ENCODE measurements at regions not wholly inside any gene's neighbourhood (a gene's known extent, or its start where the extent isn't known, plus 50 kb on each side); places are given as distances from the start of the nearest gene placed in this dataset.
A peak's percentile ranks its signal among the peaks of the same experiment; 100 is the strongest.

DNA sequence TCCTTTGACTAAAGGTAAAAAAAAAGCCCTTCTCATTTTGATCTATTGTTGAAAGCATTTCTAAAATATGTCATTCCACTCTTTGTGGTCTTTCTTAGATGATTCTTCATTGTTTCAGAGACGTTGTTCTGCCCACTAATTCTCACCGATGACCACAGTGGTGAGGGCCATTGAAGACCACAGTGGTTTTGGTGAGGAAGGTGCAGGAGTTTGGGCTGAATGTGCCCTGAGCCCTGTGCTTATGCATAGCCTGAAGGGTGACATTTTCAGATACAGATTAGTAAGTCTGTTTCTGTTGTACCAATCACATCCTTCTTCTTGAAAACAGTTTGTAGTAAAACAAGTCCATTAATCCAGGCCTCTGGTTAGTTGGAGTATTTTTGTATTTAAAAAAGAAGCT is 251.3 kb upstream of the ATP5MC3 start:
- TF ChIP-seq EZH2 (IDR thresholded peaks at IDR 0.05; ENCODE audit: insufficient read depth, low read length): no peak
- TF ChIP-seq, protein P1, sequence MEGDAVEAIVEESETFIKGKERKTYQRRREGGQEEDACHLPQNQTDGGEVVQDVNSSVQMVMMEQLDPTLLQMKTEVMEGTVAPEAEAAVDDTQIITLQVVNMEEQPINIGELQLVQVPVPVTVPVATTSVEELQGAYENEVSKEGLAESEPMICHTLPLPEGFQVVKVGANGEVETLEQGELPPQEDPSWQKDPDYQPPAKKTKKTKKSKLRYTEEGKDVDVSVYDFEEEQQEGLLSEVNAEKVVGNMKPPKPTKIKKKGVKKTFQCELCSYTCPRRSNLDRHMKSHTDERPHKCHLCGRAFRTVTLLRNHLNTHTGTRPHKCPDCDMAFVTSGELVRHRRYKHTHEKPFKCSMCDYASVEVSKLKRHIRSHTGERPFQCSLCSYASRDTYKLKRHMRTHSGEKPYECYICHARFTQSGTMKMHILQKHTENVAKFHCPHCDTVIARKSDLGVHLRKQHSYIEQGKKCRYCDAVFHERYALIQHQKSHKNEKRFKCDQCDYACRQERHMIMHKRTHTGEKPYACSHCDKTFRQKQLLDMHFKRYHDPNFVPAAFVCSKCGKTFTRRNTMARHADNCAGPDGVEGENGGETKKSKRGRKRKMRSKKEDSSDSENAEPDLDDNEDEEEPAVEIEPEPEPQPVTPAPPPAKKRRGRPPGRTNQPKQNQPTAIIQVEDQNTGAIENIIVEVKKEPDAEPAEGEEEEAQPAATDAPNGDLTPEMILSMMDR (IDR thresholded peaks at IDR 0.05; ENCODE audit: insufficient read depth, low read depth, low read length): no peak
- Histone ChIP-seq H3K36me3 (ENCODE audit: insufficient read depth, low read length) (no peaks in the 10 kb centered on the region), H3K27ac (ENCODE audit: low read depth, low read length) (no peak overlapping the region), H3K27me3 (ENCODE audit: insufficient read depth, low read length) (no peaks in the 10 kb centered on the region), H3K4me3 (ENCODE audit: insufficient read depth, low read depth, low read length) (no peak overlapping the region), H3K4me1 (ENCODE audit: insufficient read depth, low read length) (no peaks in the 10 kb centered on the region), H2AFZ (ENCODE audit: low read depth, low read length) (no peak overlapping the region), H3K9me3 (ENCODE audit: insufficient read depth, low read depth, low read length) (no peaks in the 10 kb centered on the region), H3K9ac (ENCODE audit: low read length) (no peak overlapping the region), H4K20me1 (ENCODE audit: insufficient read depth, low read length) (no peaks in the 10 kb centered on the region), H3K79me2 (ENCODE audit: insufficient read depth, low read length) (no peaks in the 10 kb centered on the region), H3K4me2 (ENCODE audit: low read length) (no peak overlapping the region)
- Mint-ChIP-seq H3K9me3 (ENCODE audit: unreplicated experiment) (no peaks in the 10 kb centered on the region), H3K27me3 (ENCODE audit: low read depth, unreplicated experiment) (no peaks in the 10 kb centered on the region), H3K4me3 (ENCODE audit: unreplicated experiment) (no peak overlapping the region), H3K27ac (ENCODE audit: unreplicated experiment) (no peak overlapping the region), H3K36me3 (ENCODE audit: low read depth, unreplicated experiment) (no peaks in the 10 kb centered on the region), H3K4me1 (ENCODE audit: low read depth, unreplicated experiment) (peaks cover 11% of the 10 kb centered on the region)
- DNase-seq (ENCODE audit: low read depth): no peak
- no peak for FAIRE-seq

DNA sequence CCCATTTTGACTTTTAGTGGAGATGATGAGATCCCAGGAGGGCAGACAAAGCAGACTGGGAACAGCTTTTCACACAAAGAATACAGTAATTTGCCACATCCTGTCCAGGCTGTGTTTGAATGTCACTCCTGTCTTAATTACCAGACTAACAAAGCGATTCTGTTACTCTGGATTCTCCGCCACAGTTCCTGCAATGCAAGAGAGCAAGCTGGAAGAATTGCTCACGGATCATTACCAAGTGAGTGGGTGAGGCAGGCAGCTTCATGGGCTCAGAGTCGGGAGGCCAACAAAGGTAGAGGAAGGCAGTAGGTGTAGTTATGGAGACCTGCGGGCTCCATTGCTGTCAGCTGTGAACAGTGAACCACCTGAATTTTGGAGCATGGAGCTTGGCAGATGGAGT is 250.5 kb upstream of the ATP5MC3 start:
- H3K79me2 ChIP-seq (ENCODE audit: insufficient read depth, low read length): no peaks in the 10 kb centered on the region
- H3K4me2 ChIP-seq (ENCODE audit: low read length): no peak overlapping the region
- no peak overlapping the region for H3K27ac ChIP-seq (ENCODE audit: low read depth, low read length)
- H3K9ac ChIP-seq (ENCODE audit: low read length): no peak overlapping the region
- peak overlapping the region; percentile 34 for H2AFZ ChIP-seq (ENCODE audit: low read depth, low read length)
- no peaks in the 10 kb centered on the region for H3K27me3 Mint-ChIP-seq (ENCODE audit: low read depth, unreplicated experiment)
- FAIRE-seq (no peak), DNase-seq (ENCODE audit: low read depth) (no peak)
- no peak overlapping the region for H3K4me3 Mint-ChIP-seq (ENCODE audit: unreplicated experiment)
- no peak overlapping the region for H3K27ac Mint-ChIP-seq (ENCODE audit: unreplicated experiment)
- no peaks in the 10 kb centered on the region for H3K36me3 Mint-ChIP-seq (ENCODE audit: low read depth, unreplicated experiment)
- H3K9me3 ChIP-seq (ENCODE audit: insufficient read depth, low read depth, low read length): no peaks in the 10 kb centered on the region
- TF ChIP-seq EZH2 (IDR thresholded peaks at IDR 0.05; ENCODE audit: insufficient read depth, low read length): no peak
- TF ChIP-seq, protein P1 (IDR thresholded peaks at IDR 0.05; ENCODE audit: insufficient read depth, low read depth, low read length): no peak
- no peaks in the 10 kb centered on the region for H3K27me3 ChIP-seq (ENCODE audit: insufficient read depth, low read length)
- H3K9me3 Mint-ChIP-seq (ENCODE audit: unreplicated experiment): no peaks in the 10 kb centered on the region
- H3K4me1 Mint-ChIP-seq (ENCODE audit: low read depth, unreplicated experiment): peaks cover 11% of the 10 kb centered on the region
- no peaks in the 10 kb centered on the region for H3K36me3 ChIP-seq (ENCODE audit: insufficient read depth, low read length)
- H3K4me3 ChIP-seq (ENCODE audit: insufficient read depth, low read depth, low read length): no peak overlapping the region
- H4K20me1 ChIP-seq (ENCODE audit: insufficient read depth, low read length): no peaks in the 10 kb centered on the region
- H3K4me1 ChIP-seq (ENCODE audit: insufficient read depth, low read length): no peaks in the 10 kb centered on the region

DNA sequence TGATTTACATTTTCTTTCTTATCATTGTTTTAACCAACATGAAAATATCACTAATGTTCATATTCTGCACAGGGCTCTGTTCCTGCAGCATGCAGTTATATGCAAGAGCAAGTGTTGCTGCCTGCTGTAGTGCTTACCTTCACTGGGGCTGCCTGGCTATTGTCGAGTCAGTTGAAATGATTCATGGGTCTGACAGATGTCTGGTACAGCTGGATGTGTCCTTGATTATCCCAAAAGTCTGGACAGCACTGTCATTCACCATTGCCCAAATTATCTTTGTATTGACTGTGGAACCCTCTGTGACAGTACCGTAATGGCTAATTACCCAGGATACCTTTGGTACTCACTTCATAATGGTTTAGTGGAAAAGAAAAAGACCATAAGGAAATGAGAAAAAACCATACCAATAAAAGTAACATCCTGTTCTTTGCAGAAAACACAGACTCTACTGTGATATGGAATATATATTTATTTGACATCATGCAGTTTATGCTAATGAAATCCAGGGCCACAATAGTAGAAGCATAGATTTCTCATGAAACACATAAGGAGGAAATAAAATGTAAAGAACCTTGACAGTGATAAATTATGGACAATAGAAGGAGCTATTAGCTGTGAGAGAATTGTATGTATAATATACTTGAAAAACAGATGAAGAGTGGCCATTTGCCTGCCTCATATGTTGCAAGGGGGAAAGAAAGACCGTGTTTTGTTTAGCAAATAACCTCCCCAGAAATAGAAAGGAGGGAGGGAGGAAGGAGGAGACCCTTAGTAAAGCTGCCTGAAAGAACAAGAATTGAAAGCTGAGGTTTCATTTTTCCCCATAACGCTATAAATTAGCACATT is 249.8 kb upstream of the ATP5MC3 start:
- H3K4me1 ChIP-seq (ENCODE audit: insufficient read depth, low read length): no peaks in the 10 kb centered on the region
- H3K27ac ChIP-seq (ENCODE audit: low read depth, low read length): no peak overlapping the region
- Mint-ChIP-seq H3K27ac (ENCODE audit: unreplicated experiment) (no peak overlapping the region), H3K9me3 (ENCODE audit: unreplicated experiment) (no peaks in the 10 kb centered on the region), H3K27me3 (ENCODE audit: low read depth, unreplicated experiment) (no peaks in the 10 kb centered on the region), H3K4me1 (ENCODE audit: low read depth, unreplicated experiment) (peaks cover 11% of the 10 kb centered on the region), H3K4me3 (ENCODE audit: unreplicated experiment) (no peak overlapping the region), H3K36me3 (ENCODE audit: low read depth, unreplicated experiment) (no peaks in the 10 kb centered on the region)
- H4K20me1 ChIP-seq (ENCODE audit: insufficient read depth, low read length): no peaks in the 10 kb centered on the region
- H3K79me2 ChIP-seq (ENCODE audit: insufficient read depth, low read length): no peaks in the 10 kb centered on the region
- H3K27me3 ChIP-seq (ENCODE audit: insufficient read depth, low read length): no peaks in the 10 kb centered on the region
- DNase-seq (ENCODE audit: low read depth) (no peak), FAIRE-seq (no peak)
- TF ChIP-seq EZH2 (IDR thresholded peaks at IDR 0.05; ENCODE audit: insufficient read depth, low read length): no peak
- TF ChIP-seq, protein P1 (IDR thresholded peaks at IDR 0.05; ENCODE audit: insufficient read depth, low read depth, low read length): no peak
- H3K36me3 ChIP-seq (ENCODE audit: insufficient read depth, low read length): no peaks in the 10 kb centered on the region
- H3K4me3 ChIP-seq (ENCODE audit: insufficient read depth, low read depth, low read length): no peak overlapping the region
- no peak overlapping the region for H3K9ac ChIP-seq (ENCODE audit: low read length)
- H3K4me2 ChIP-seq (ENCODE audit: low read length): no peak overlapping the region
- no peak overlapping the region for H2AFZ ChIP-seq (ENCODE audit: low read depth, low read length)
- H3K9me3 ChIP-seq (ENCODE audit: insufficient read depth, low read depth, low read length): no peaks in the 10 kb centered on the region
